ENCODE measurements at regions not wholly inside any gene's neighbourhood (a gene's known extent, or its start where the extent isn't known, plus 50 kb on each side); places are given as distances from the start of the nearest gene placed in this dataset.
A peak's percentile ranks its signal among the peaks of the same experiment; 100 is the strongest.

DNA sequence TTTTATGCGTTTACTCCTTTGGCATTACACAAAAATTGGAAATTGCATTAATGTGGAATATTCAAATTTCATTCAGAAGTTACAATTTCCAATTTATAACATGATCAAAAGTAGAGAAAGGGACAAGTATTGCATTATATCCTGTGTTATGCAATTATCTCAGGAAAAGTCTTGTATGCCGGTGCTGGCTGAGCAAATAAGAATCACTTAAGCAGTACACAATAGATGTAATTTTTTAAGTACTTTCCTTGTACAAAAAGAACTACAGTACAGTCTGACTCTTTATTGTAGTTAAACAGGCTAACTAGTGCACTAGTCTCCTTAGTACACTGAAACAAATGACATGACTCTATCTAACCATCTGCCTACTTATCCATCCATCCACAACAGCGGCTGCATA is 493.2 kb upstream of the KCNMB2 start:
- no peak overlapping the region for H3K4me3 ChIP-seq (ENCODE audit: low read depth, low read length, poor library complexity, severe bottlenecking)
- no peaks in the 10 kb centered on the region for H3K9me3 ChIP-seq (ENCODE audit: low read depth, low read length, poor library complexity, severe bottlenecking)
- intact Hi-C loops (cut with micrococcal nuclease; ENCODE audit: unreplicated experiment) = no loop called here
- ChIA-PET CTCF (no interaction called here), POLR2A (ENCODE audit: low non-redundant PET) (no interaction called here)
- H3K27ac ChIP-seq (ENCODE audit: low read depth, low read length, poor library complexity, severe bottlenecking) = no peak overlapping the region
- peak; percentile 6 for DNase-seq (ENCODE audit: low spot score)
- TF ChIP-seq EZH2 (IDR thresholded peaks at IDR 0.05; ENCODE audit: borderline replicate concordance, low read depth, low read length, poor library complexity, severe bottlenecking) = no peak
- TF ChIP-seq, protein P1, sequence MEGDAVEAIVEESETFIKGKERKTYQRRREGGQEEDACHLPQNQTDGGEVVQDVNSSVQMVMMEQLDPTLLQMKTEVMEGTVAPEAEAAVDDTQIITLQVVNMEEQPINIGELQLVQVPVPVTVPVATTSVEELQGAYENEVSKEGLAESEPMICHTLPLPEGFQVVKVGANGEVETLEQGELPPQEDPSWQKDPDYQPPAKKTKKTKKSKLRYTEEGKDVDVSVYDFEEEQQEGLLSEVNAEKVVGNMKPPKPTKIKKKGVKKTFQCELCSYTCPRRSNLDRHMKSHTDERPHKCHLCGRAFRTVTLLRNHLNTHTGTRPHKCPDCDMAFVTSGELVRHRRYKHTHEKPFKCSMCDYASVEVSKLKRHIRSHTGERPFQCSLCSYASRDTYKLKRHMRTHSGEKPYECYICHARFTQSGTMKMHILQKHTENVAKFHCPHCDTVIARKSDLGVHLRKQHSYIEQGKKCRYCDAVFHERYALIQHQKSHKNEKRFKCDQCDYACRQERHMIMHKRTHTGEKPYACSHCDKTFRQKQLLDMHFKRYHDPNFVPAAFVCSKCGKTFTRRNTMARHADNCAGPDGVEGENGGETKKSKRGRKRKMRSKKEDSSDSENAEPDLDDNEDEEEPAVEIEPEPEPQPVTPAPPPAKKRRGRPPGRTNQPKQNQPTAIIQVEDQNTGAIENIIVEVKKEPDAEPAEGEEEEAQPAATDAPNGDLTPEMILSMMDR (conservative IDR thresholded peaks at IDR 0.05; ENCODE audit: low read depth, low read length) = no peak
- H3K27me3 ChIP-seq (replicated peaks; ENCODE audit: insufficient read depth, low read depth, low read length, poor library complexity) = no peaks in the 10 kb centered on the region
- no TSS peak for BruUV-seq (replicated peaks)
- H3K36me3 ChIP-seq (ENCODE audit: insufficient read depth, low read length, poor library complexity, severe bottlenecking) = no peaks in the 10 kb centered on the region
- H3K4me1 ChIP-seq (ENCODE audit: insufficient read depth, low read length, poor library complexity, severe bottlenecking) = no peaks in the 10 kb centered on the region

DNA sequence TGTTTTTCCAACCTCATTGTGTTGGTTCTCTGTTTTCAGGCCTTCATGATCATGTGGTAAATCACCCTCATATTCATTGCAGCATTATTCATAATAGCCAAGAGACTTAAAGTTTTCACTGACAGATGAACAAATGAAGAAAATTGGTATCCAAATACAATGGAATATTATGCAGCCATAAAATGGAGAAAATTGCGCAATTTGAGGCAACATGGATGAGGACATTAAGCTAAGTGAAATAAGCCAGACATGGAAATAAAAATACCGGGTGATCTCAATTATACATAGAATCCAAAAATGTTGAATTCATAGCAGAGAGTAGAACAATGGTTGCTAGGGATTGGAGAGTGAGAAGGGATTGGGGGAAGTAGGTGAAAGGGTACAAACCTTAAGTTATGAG is 491.9 kb upstream of the KCNMB2 start:
- POLR2A ChIA-PET (ENCODE audit: low non-redundant PET) = no interaction called here
- intact Hi-C loops (cut with micrococcal nuclease; ENCODE audit: unreplicated experiment) = no loop called here
- no TSS peak for BruUV-seq (replicated peaks)
- no peak overlapping the region for H3K4me3 ChIP-seq (ENCODE audit: low read depth, low read length, poor library complexity, severe bottlenecking)
- no peak overlapping the region for H3K27ac ChIP-seq (ENCODE audit: low read depth, low read length, poor library complexity, severe bottlenecking)
- CTCF ChIA-PET = no interaction called here
- no peak for DNase-seq (ENCODE audit: low spot score)
- H3K27me3 ChIP-seq (replicated peaks; ENCODE audit: insufficient read depth, low read depth, low read length, poor library complexity) = no peaks in the 10 kb centered on the region
- no peaks in the 10 kb centered on the region for H3K36me3 ChIP-seq (ENCODE audit: insufficient read depth, low read length, poor library complexity, severe bottlenecking)
- H3K9me3 ChIP-seq (ENCODE audit: low read depth, low read length, poor library complexity, severe bottlenecking) = no peaks in the 10 kb centered on the region
- TF ChIP-seq, protein P1 (conservative IDR thresholded peaks at IDR 0.05; ENCODE audit: low read depth, low read length) = no peak
- TF ChIP-seq EZH2 (IDR thresholded peaks at IDR 0.05; ENCODE audit: borderline replicate concordance, low read depth, low read length, poor library complexity, severe bottlenecking) = no peak
- H3K4me1 ChIP-seq (ENCODE audit: insufficient read depth, low read length, poor library complexity, severe bottlenecking) = no peaks in the 10 kb centered on the region

DNA sequence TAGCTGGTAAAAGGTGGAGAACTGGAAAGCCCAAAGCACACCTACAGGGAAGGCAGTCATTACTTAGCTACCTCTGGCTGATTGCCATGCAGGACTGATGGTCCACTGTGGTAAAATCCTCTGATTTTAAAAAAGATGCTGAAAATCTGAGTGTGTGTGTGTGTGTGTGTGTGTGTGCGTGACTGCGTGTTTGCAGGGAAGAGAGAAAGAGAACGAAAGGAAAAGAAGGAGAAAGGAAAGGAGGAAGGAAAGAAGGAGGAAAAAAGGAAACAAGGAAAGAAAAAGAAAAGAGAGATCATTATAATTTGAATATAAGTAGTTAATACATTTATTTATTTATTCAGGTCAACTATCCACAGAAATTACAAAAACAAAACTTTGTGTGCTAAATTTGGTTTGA is 488.7 kb upstream of the KCNMB2 start:
- ChIA-PET CTCF (no interaction called here), POLR2A (ENCODE audit: low non-redundant PET) (no interaction called here)
- Histone ChIP-seq H3K9me3 (ENCODE audit: low read depth, low read length, poor library complexity, severe bottlenecking) (no peaks in the 10 kb centered on the region), H3K4me3 (ENCODE audit: low read depth, low read length, poor library complexity, severe bottlenecking) (no peak overlapping the region), H3K27me3 (replicated peaks; ENCODE audit: insufficient read depth, low read depth, low read length, poor library complexity) (no peaks in the 10 kb centered on the region), H3K36me3 (ENCODE audit: insufficient read depth, low read length, poor library complexity, severe bottlenecking) (no peaks in the 10 kb centered on the region), H3K27ac (ENCODE audit: low read depth, low read length, poor library complexity, severe bottlenecking) (no peak overlapping the region), H3K4me1 (ENCODE audit: insufficient read depth, low read length, poor library complexity, severe bottlenecking) (no peaks in the 10 kb centered on the region)
- intact Hi-C loops (cut with micrococcal nuclease; ENCODE audit: unreplicated experiment) = no loop called here
- no TSS peak for BruUV-seq (replicated peaks)
- no peak for TF ChIP-seq EZH2 (IDR thresholded peaks at IDR 0.05; ENCODE audit: borderline replicate concordance, low read depth, low read length, poor library complexity, severe bottlenecking)
- TF ChIP-seq, protein P1 (conservative IDR thresholded peaks at IDR 0.05; ENCODE audit: low read depth, low read length) = no peak
- no peak for DNase-seq (ENCODE audit: low spot score)

All from A673 (cell line).